Left ventricle myocardium inferior (tissue), 1 donor: ENCODE measurements at regions not wholly inside any gene's neighbourhood (a gene's known extent, or its start where the extent isn't known, plus 50 kb on each side); places are given as distances from the start of the nearest gene placed in this dataset.

Source experiments
- DNase-seq: peaks from one replicate; pipeline ENCODE4 v3.0.0-alpha.2; 2020
- H3K27ac ChIP-seq: fragments of 200-600 bp; replicated peaks from 2 replicates; pipeline ENCODE4 v1.8.0; 2021
- H3K27me3 ChIP-seq: fragments of 200-600 bp; 2 replicates; pipeline ENCODE4 v1.8.0; 2021; ENCODE audit warnings: low read depth
- H3K36me3 ChIP-seq: fragments of 200-600 bp; 2 replicates; pipeline ENCODE4 v1.8.0; 2021
- H3K4me1 ChIP-seq: fragments of 200-600 bp; 2 replicates; pipeline ENCODE4 v1.8.0; 2021
- H3K4me3 ChIP-seq: fragments of 200-600 bp; 2 replicates; pipeline ENCODE4 v1.8.0; 2021; ENCODE audit warnings: mild to moderate bottlenecking, moderate library complexity
- H3K9me3 ChIP-seq: fragments of 200-600 bp; replicated peaks from 2 replicates; pipeline ENCODE4 v1.8.0; 2021
- CTCF ChIP-seq: fragments of 200-600 bp; IDR thresholded peaks from 2 replicates; pipeline ENCODE4 v1.8.0; 2021; ENCODE audit warnings: antibody characterized with exemption, mild to moderate bottlenecking, borderline replicate concordance
- intact Hi-C: fragments of 100-400 bp; cut with micrococcal nuclease; formaldehyde crosslinking; loops from one replicate; pipeline ENCODE4 v1.11.0; 2022
- donor health status: DM: no; HTN: yes; CAD: no; lungs with severe emphysema.

- no peaks in the 10 kb centered on the region for H3K27me3 ChIP-seq
- H3K27ac ChIP-seq: no peak overlapping the region
- intact Hi-C loops: no loop called here
- no peak overlapping the region for H3K4me3 ChIP-seq
- H3K36me3 ChIP-seq: no peaks in the 10 kb centered on the region
- DNase-seq: no peak
- no peaks in the 10 kb centered on the region for H3K4me1 ChIP-seq
- TF ChIP-seq CTCF: no peak
- no peaks in the 10 kb centered on the region for H3K9me3 ChIP-seq
Measured at GRCh38 chr2:217680381-217680780, 322.4 kb downstream of the TNS1 start.

GRCh38 chr2:217673627-217674026 lies 329.2 kb downstream of the TNS1 start:
- DNase-seq: no peak
- no peaks in the 10 kb centered on the region for H3K36me3 ChIP-seq
- intact Hi-C loops: no loop called here
- H3K27ac ChIP-seq: no peak overlapping the region
- no peak overlapping the region for H3K4me3 ChIP-seq
- no peaks in the 10 kb centered on the region for H3K9me3 ChIP-seq
- TF ChIP-seq CTCF: no peak
- no peaks in the 10 kb centered on the region for H3K27me3 ChIP-seq
- H3K4me1 ChIP-seq: peaks cover 3% of the 10 kb centered on the region

- Histone ChIP-seq H3K27me3 (no peaks in the 10 kb centered on the region), H3K27ac (no peak overlapping the region)
- intact Hi-C loops: no loop called here
Measured at GRCh38 chr2:217672472-217672871, 330.3 kb downstream of the TNS1 start.

GRCh38 chr2:217671871-217672270 lies 330.9 kb downstream of the TNS1 start:
- Histone ChIP-seq H3K27ac (no peak overlapping the region), H3K4me1 (peaks cover 3% of the 10 kb centered on the region), H3K4me3 (no peak overlapping the region), H3K36me3 (no peaks in the 10 kb centered on the region), H3K27me3 (no peaks in the 10 kb centered on the region), H3K9me3 (no peaks in the 10 kb centered on the region)
- intact Hi-C loops: no loop called here
- no peak for TF ChIP-seq CTCF
- DNase-seq: no peak

More at GRCh38 chr2:217672472-217672871, 330.3 kb downstream of the TNS1 start:
- H3K4me1 ChIP-seq: peaks cover 3% of the 10 kb centered on the region
- no peak overlapping the region for H3K4me3 ChIP-seq
- H3K9me3 ChIP-seq: no peaks in the 10 kb centered on the region
- no peak for DNase-seq
- H3K36me3 ChIP-seq: no peaks in the 10 kb centered on the region
- TF ChIP-seq CTCF: no peak

GRCh38 chr2:217671075-217671474 lies 331.7 kb downstream of the TNS1 start:
- intact Hi-C loops: no loop called here
- Histone ChIP-seq H3K4me3 (no peak overlapping the region), H3K4me1 (peaks cover 3% of the 10 kb centered on the region), H3K27me3 (no peaks in the 10 kb centered on the region), H3K9me3 (no peaks in the 10 kb centered on the region), H3K27ac (peak overlapping the region; percentile 61), H3K36me3 (no peaks in the 10 kb centered on the region)
- no peak for DNase-seq
- TF ChIP-seq CTCF: no peak

GRCh38 chr2:217669831-217670230 lies 333.0 kb downstream of the TNS1 start:
- no peak overlapping the region for H3K27ac ChIP-seq
- H3K4me1 ChIP-seq: peaks cover 3% of the 10 kb centered on the region
- H3K27me3 ChIP-seq: no peaks in the 10 kb centered on the region
- H3K4me3 ChIP-seq: no peak overlapping the region
- TF ChIP-seq CTCF: no peak
- intact Hi-C loops: no loop called here
- H3K9me3 ChIP-seq: no peaks in the 10 kb centered on the region
- no peaks in the 10 kb centered on the region for H3K36me3 ChIP-seq
- DNase-seq: no peak
